Ovary (tissue), 7 donors: ENCODE measurements at regions not wholly inside any gene's neighbourhood (a gene's known extent, or its start where the extent isn't known, plus 50 kb on each side); places are given as distances from the start of the nearest gene placed in this dataset.

ENCODE experiments used
- DNase-seq, 5 donors: peaks; one replicate each; pipeline ENCODE4 v3.0.0-alpha.2; 2019 to 2020
- H3K27ac ChIP-seq, 2 donors: fragments of 200-600 bp; one replicate each; pipeline versions ENCODE4 v1.5.1 to v1.8.0; 2019 to 2022
- H3K27me3 ChIP-seq: fragments of 200-600 bp; one replicate; pipeline ENCODE4 v1.8.0; 2022
- H3K36me3 ChIP-seq: fragments of 200-600 bp; sonication (generic); one replicate; pipeline ENCODE4 v1.5.1; 2019
- H3K4me1 ChIP-seq: one replicate; pipeline ENCODE4 v1.8.1; 2013; ENCODE audit warnings: mild to moderate bottlenecking, moderate library complexity; ENCODE audit not compliant: insufficient read depth
- H3K4me3 ChIP-seq: fragments of 200-600 bp; sonication (generic); one replicate; pipeline ENCODE4 v1.5.1; 2017
- H3K9me3 ChIP-seq, 2 donors: fragments of 200-600 bp in 1 of 2; sonication (generic) in 1 of 2; one replicate each; pipeline versions ENCODE4 v1.5.1 to v1.8.1; 2013 to 2019; ENCODE audit warnings: mild to moderate bottlenecking in 1 of 2, moderate library complexity in 1 of 2
- CTCF ChIP-seq, 3 donors: fragments of 450-650 bp in 2 of 3; fragments of 200-600 bp in 1 of 3; IDR thresholded peaks; one replicate each; pipeline versions ENCODE4 v1.5.1 to v1.8.0; 2016 to 2022; ENCODE audit warnings: antibody characterized with exemption in 3 of 3, mild to moderate bottlenecking in 1 of 3
- EP300 ChIP-seq: sonication (generic); formaldehyde crosslinking; IDR thresholded peaks from one replicate; pipeline ENCODE4 v1.6.1; 2017; ENCODE audit warnings: antibody characterized with exemption
- POLR2A ChIP-seq: fragments of 450-650 bp; IDR thresholded peaks from one replicate; pipeline ENCODE4 v1.6.1; 2017; ENCODE audit warnings: antibody characterized with exemption, mild to moderate bottlenecking, moderate library complexity
- WGBS, 3 donors: extraction: QIAGEN DNeasy Blood & Tissue Kit in 1 of 3; methylation state at CpG; one replicate each; pipeline versions ENCODE4 v1.1.5 to v1.1.7; 2013 to 2017; 5-methylcytosine and 5-hydroxymethylcytosine counted together
- intact Hi-C, 4 donors: fragments of 100-400 bp; cut with DNase I; formaldehyde crosslinking; loops; one replicate each; pipeline versions ENCODE4 v1.11.0 to v1.15.1; 2022 to 2023
- donor health status: DM: no; HTN: no; CAD: no; lungs with moderate emphysema.
- donor health status: DM: no; HTN: no; CAD: no.
- donor health status: Bipolar disorder and iron deficiency.
- donor health status: DM: no; HTN: no; CAD: no.
- donor health status: DM: yes; HTN: yes; CAD: no.

- TF ChIP-seq CTCF (IDR thresholded peaks at IDR 0.05) (no peak), EP300 (no peak), POLR2A (no peak)
- H3K4me3 ChIP-seq = no peak overlapping the region
- no peak for DNase-seq
- H3K9me3 ChIP-seq = no peaks in the 10 kb centered on the region
- H3K27ac ChIP-seq = no peak overlapping the region
- H3K27me3 ChIP-seq = no peaks in the 10 kb centered on the region
- WGBS, 3 donors = 73 to 87% (median 79%) methylated on average over 7 of the region's 7 CpGs
- intact Hi-C loops = no loop called here
- no peaks in the 10 kb centered on the region for H3K4me1 ChIP-seq
- H3K36me3 ChIP-seq = no peaks in the 10 kb centered on the region
These were observed 96.5 kb downstream of the HMX1 start for GRCh38 chr4:8775121-8775520.

GRCh38 chr4:8774071-8774470, 97.6 kb downstream of the HMX1 start:
- H3K27me3 ChIP-seq = no peaks in the 10 kb centered on the region
- no peaks in the 10 kb centered on the region for H3K36me3 ChIP-seq
- no peak for TF ChIP-seq CTCF (IDR thresholded peaks at IDR 0.05)
- TF ChIP-seq POLR2A = no peak
- no peak for TF ChIP-seq EP300
- H3K9me3 ChIP-seq = no peaks in the 10 kb centered on the region
- 68 to 74% (median 73%) methylated on average over 10 of the region's 10 CpGs for WGBS, 3 donors
- no peak overlapping the region for H3K27ac ChIP-seq
- intact Hi-C loops = no loop called here
- H3K4me1 ChIP-seq = no peaks in the 10 kb centered on the region
- H3K4me3 ChIP-seq = no peak overlapping the region
- no peak for DNase-seq

GRCh38 chr4:8773124-8773931, 98.3 kb downstream of the HMX1 start:
- Histone ChIP-seq H3K4me3 (no peak overlapping the region), H3K27me3 (no peaks in the 10 kb centered on the region), H3K36me3 (no peaks in the 10 kb centered on the region), H3K27ac (no peak overlapping the region), H3K9me3 (no peaks in the 10 kb centered on the region), H3K4me1 (no peaks in the 10 kb centered on the region)
- DNase-seq = peak in 1 of 5 donors; percentile 9
- 77 to 79% (median 79%) methylated on average over 36 of the region's 36 CpGs for WGBS, 3 donors
- intact Hi-C loops = no loop called here
- no peak for TF ChIP-seq EP300
- TF ChIP-seq CTCF (IDR thresholded peaks at IDR 0.05) = no peak
- TF ChIP-seq POLR2A = no peak

GRCh38 chr4:8772499-8773123, 99.0 kb downstream of the HMX1 start:
- Histone ChIP-seq H3K4me3 (no peak overlapping the region), H3K36me3 (no peaks in the 10 kb centered on the region), H3K27ac (no peak overlapping the region), H3K27me3 (no peaks in the 10 kb centered on the region), H3K4me1 (no peaks in the 10 kb centered on the region), H3K9me3 (no peaks in the 10 kb centered on the region)
- DNase-seq = no peak
- intact Hi-C loops = no loop called here
- TF ChIP-seq CTCF (IDR thresholded peaks at IDR 0.05) (no peak), EP300 (no peak), POLR2A (no peak)
- 65 to 72% (median 70%) methylated on average over 14 of the region's 14 CpGs for WGBS, 3 donors
